ENCODE measurements at regions not wholly inside any gene's neighbourhood (a gene's known extent, or its start where the extent isn't known, plus 50 kb on each side); places are given as distances from the start of the nearest gene placed in this dataset.

DNA sequence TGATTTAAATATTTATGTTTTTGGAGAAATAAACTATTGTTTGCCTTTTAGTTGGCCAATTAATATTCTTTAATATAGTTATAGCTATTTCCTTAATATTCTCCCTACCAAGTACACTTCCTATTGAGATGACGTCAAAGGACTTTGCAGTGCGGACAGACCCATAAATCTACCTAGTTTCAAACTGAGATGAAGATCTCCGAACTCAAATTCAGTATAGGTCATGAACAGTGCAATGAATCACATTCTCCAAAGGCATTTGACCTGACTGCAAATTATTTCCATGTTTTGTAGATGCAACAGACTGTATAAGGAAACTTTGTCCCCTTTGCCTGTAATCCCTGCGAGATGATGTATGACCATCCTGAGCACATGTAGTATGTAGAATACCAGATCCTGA is 342.6 kb upstream of the FIGN start:
- H3K36me3 ChIP-seq (ENCODE audit: control insufficient read depth in 1 of 2, insufficient read depth in 2 of 2, low read length in 2 of 2): no peaks in the 10 kb centered on the region
- H3K9me3 ChIP-seq (ENCODE audit: control insufficient read depth in 1 of 2, insufficient read depth in 1 of 2, low read depth in 1 of 2, low read length in 2 of 2): no peaks in the 10 kb centered on the region
- no peak for ATAC-seq
- H3K27me3 ChIP-seq (ENCODE audit: insufficient read depth, low read length): 0 out of 2 replicates have a peak, but pooled peaks cover 5% of the 10 kb centered on the region
- POLR2A ChIA-PET: no interaction called here
- no TSS peak for BruUV-seq (replicated peaks)
- TF ChIP-seq SRF (IDR thresholded peaks at IDR 0.05; ENCODE audit: low read depth) (no peak), SIN3A (IDR thresholded peaks at IDR 0.05; ENCODE audit: low read depth) (no peak), POLR2A (IDR thresholded peaks at IDR 0.05; ENCODE audit: borderline replicate concordance, extremely low read depth, insufficient read depth, insufficient read length) (no peak), RAD21 (IDR thresholded peaks at IDR 0.05; ENCODE audit: low read depth) (no peak), EZH2phosphoT487 (IDR thresholded peaks at IDR 0.05; ENCODE audit: borderline replicate concordance) (no peak), POLR2AphosphoS5 (IDR thresholded peaks at IDR 0.05; ENCODE audit: low read depth, low read length) (no peak), EGR1 (IDR thresholded peaks at IDR 0.05; ENCODE audit: low read depth) (no peak), JUND (IDR thresholded peaks at IDR 0.05) (no peak), ELF1 (IDR thresholded peaks at IDR 0.05; ENCODE audit: borderline replicate concordance, low read depth) (no peak), TCF7L2 (IDR thresholded peaks at IDR 0.05; ENCODE audit: borderline replicate concordance, extremely low read depth, insufficient read depth, insufficient read length) (no peak), SP1 (IDR thresholded peaks at IDR 0.05; ENCODE audit: low read depth) (no peak)
- TF ChIP-seq, protein P1, sequence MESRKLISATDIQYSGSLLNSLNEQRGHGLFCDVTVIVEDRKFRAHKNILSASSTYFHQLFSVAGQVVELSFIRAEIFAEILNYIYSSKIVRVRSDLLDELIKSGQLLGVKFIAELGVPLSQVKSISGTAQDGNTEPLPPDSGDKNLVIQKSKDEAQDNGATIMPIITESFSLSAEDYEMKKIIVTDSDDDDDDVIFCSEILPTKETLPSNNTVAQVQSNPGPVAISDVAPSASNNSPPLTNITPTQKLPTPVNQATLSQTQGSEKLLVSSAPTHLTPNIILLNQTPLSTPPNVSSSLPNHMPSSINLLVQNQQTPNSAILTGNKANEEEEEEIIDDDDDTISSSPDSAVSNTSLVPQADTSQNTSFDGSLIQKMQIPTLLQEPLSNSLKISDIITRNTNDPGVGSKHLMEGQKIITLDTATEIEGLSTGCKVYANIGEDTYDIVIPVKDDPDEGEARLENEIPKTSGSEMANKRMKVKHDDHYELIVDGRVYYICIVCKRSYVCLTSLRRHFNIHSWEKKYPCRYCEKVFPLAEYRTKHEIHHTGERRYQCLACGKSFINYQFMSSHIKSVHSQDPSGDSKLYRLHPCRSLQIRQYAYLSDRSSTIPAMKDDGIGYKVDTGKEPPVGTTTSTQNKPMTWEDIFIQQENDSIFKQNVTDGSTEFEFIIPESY (IDR thresholded peaks at IDR 0.05; ENCODE audit: extremely low read depth, insufficient replicate concordance, low read length): no peak
- no peaks in the 10 kb centered on the region for H3K4me1 ChIP-seq (ENCODE audit: control insufficient read depth in 1 of 2, insufficient read depth in 2 of 2, low read length in 2 of 2)
- DNase-seq (ENCODE audit: low read depth, low spot score): no peak
- intact Hi-C loops (cut with micrococcal nuclease): no loop called here
- H4K20me1 ChIP-seq (ENCODE audit: insufficient read depth): no peaks in the 10 kb centered on the region
- RAD21 ChIA-PET (ENCODE audit: low non-redundant PET in 1 of 2, low total read pairs in 2 of 2, uncharacterized antibody in 2 of 2, unreplicated experiment in 2 of 2): no interaction called here
- no peak overlapping the region for H3K4me3 ChIP-seq (replicated peaks in 1 of 2; ENCODE audit: low read depth in 1 of 2, low read length in 2 of 2)
- CTCF ChIA-PET: no interaction called here
- no peaks in the 10 kb centered on the region for H3K9me2 ChIP-seq (ENCODE audit: insufficient read depth)
- no peak overlapping the region for H2AFZ ChIP-seq (ENCODE audit: low read depth, low read length, poor library complexity, severe bottlenecking)
- H3K79me2 ChIP-seq (ENCODE audit: insufficient read depth, low read length): no peaks in the 10 kb centered on the region
- H3K27ac ChIP-seq (ENCODE audit: low read depth, low read length): no peak overlapping the region
- no peak overlapping the region for H3K9ac ChIP-seq (ENCODE audit: low read length)
- no peak overlapping the region for H3K4me2 ChIP-seq (ENCODE audit: low read length)
